Common myeloid progenitor, CD34-positive (primary cell): ENCODE measurements at regions not wholly inside any gene's neighbourhood (a gene's known extent, or its start where the extent isn't known, plus 50 kb on each side); places are given as distances from the start of the nearest gene placed in this dataset.
A peak's percentile ranks its signal among the peaks of the same experiment; 100 is the strongest.

Source experiments
- CTCF ChIA-PET: fragments of 350-600 bp; sonication (Branson Sonifier 250); formaldehyde crosslinking; loops from one replicate; lab custom pipeline; 2021; ENCODE audit warnings: antibody characterized with exemption; lab: Charles Lee
- POLR2A ChIA-PET: fragments of 350-600 bp; sonication (Branson Sonifier 250); formaldehyde crosslinking; loops from one replicate; lab custom pipeline; 2021; ENCODE audit warnings: antibody characterized with exemption; lab: Charles Lee
- DNase-seq, 3 donors: peaks; one replicate each; pipeline versions ENCODE4 v3.0.0 to v3.0.0-alpha.2; 2013
- H3K27ac ChIP-seq, 2 experiments: 1 replicate in 1 of 2; 2 replicates in 1 of 2; pipeline ENCODE4 v1.7.0; 2013; ENCODE audit warnings: inconsistent platforms in 2 of 2, low read length in 2 of 2, mild to moderate bottlenecking in 2 of 2, low read depth in 1 of 2, moderate library complexity in 1 of 2; ENCODE audit not compliant: severe bottlenecking in 2 of 2, insufficient read depth in 1 of 2, poor library complexity in 1 of 2
- H3K27me3 ChIP-seq, 5 experiments: replicated peaks in 2 of 5; 1 replicate in 3 of 5; 2 replicates in 2 of 5; pipeline versions ENCODE4 v1.6.1 to v1.7.0; 2013; ENCODE audit warnings: low read length in 4 of 5, mild to moderate bottlenecking in 2 of 5, moderate library complexity in 2 of 5, inconsistent platforms in 1 of 5; ENCODE audit not compliant: insufficient read depth in 5 of 5, control insufficient read depth in 4 of 5
- H3K36me3 ChIP-seq, 4 experiments: 1 replicate in 2 of 4; 2 replicates in 2 of 4; pipeline versions ENCODE4 v1.6.1 to v1.7.0; 2013; ENCODE audit warnings: low read length in 3 of 4, control low read depth in 1 of 4, mild to moderate bottlenecking in 1 of 4; ENCODE audit not compliant: control insufficient read depth in 4 of 4, insufficient read depth in 4 of 4
- H3K4me1 ChIP-seq, 4 experiments: 1 replicate in 3 of 4; 2 replicates in 1 of 4; pipeline versions ENCODE4 v1.6.1 to v1.7.1; 2013; ENCODE audit warnings: low read length in 3 of 4, mild to moderate bottlenecking in 3 of 4, control low read depth in 1 of 4, inconsistent platforms in 1 of 4, moderate library complexity in 1 of 4; ENCODE audit not compliant: control insufficient read depth in 4 of 4, insufficient read depth in 4 of 4; ENCODE audit errors: control extremely low read depth in 1 of 4
- H3K4me3 ChIP-seq, 7 experiments: 1 replicate in 4 of 7; 2 replicates in 3 of 7; pipeline versions ENCODE4 v1.5.1 to v1.7.0; 2013; ENCODE audit warnings: mild to moderate bottlenecking in 7 of 7, low read length in 6 of 7, moderate library complexity in 6 of 7, inconsistent platforms in 2 of 7, low read depth in 2 of 7, control low read depth in 1 of 7; ENCODE audit not compliant: insufficient read depth in 4 of 7, control insufficient read depth in 1 of 7; ENCODE audit errors: extremely low read depth in 1 of 7
- H3K9me3 ChIP-seq, 5 experiments: 1 replicate in 4 of 5; 2 replicates in 1 of 5; pipeline versions ENCODE4 v1.6.1 to v1.7.1; 2013; ENCODE audit warnings: low read length in 4 of 5, mild to moderate bottlenecking in 2 of 5, inconsistent platforms in 1 of 5, low read depth in 1 of 5, moderate library complexity in 1 of 5; ENCODE audit not compliant: control insufficient read depth in 4 of 5, insufficient read depth in 2 of 5; ENCODE audit errors: control extremely low read depth in 1 of 5
- WGBS: methylation state at CpG from one replicate; pipeline ENCODE4 v1.1.5; 2013; ENCODE audit not compliant: insufficient coverage; 5-methylcytosine and 5-hydroxymethylcytosine counted together

GRCh38 chrX:39936886-39937770 lies 160.6 kb downstream of the BCOR start:
- Histone ChIP-seq H3K4me3 (peak overlapping the region in 1 of 7 experiments; percentile 45), H3K36me3 (no peaks in the 10 kb centered on the region), H3K4me1 (peaks cover 4 to 24% (median 13%) of the 10 kb centered on the region in 4 experiments), H3K27me3 (no peaks in the 10 kb centered on the region), H3K27ac (no peak overlapping the region), H3K9me3 (no peaks in the 10 kb centered on the region)
- WGBS: 33% methylated on average over 14 of the region's 18 CpGs
- CTCF ChIA-PET: interaction anchor here (1.0 kb wide), 1 partner anchor 73 kb away, joined by 3 read pairs; no protein-coding TSS in a partner anchor
- POLR2A ChIA-PET: no interaction called here
- DNase-seq: peak; percentile 19 to 81 (median 72)

GRCh38 chrX:39938466-39938865 lies 159.3 kb downstream of the BCOR start:
- no peak overlapping the region for H3K4me3 ChIP-seq
- H3K4me1 ChIP-seq: peaks cover 4 to 24% (median 13%) of the 10 kb centered on the region in 4 experiments
- peaks cover 0 to 3% (median 0%) of the 10 kb centered on the region in 5 experiments for H3K9me3 ChIP-seq
- CTCF ChIA-PET: no interaction called here
- no peaks in the 10 kb centered on the region for H3K36me3 ChIP-seq
- POLR2A ChIA-PET: no interaction called here
- DNase-seq: no peak
- WGBS: 97% methylated on average over 5 of the region's 6 CpGs
- no peaks in the 10 kb centered on the region for H3K27me3 ChIP-seq
- no peak overlapping the region for H3K27ac ChIP-seq

- no peaks in the 10 kb centered on the region for H3K36me3 ChIP-seq
- ChIA-PET POLR2A (no interaction called here), CTCF (no interaction called here)
- H3K27me3 ChIP-seq: no peaks in the 10 kb centered on the region
- no peak overlapping the region for H3K4me3 ChIP-seq
- 100% methylated on average over 1 of the region's 3 CpGs for WGBS
- H3K27ac ChIP-seq: no peak overlapping the region
- H3K4me1 ChIP-seq: peaks cover 4 to 24% (median 13%) of the 10 kb centered on the region in 4 experiments
- peaks cover 0 to 3% (median 0%) of the 10 kb centered on the region in 5 experiments for H3K9me3 ChIP-seq
- no peak for DNase-seq
Observed at GRCh38 chrX:39939678-39940077, 158.1 kb downstream of the BCOR start.

GRCh38 chrX:39941332-39941920 lies 156.3 kb downstream of the BCOR start:
- CTCF ChIA-PET: no interaction called here

GRCh38 chrX:39944416-39944815 lies 153.3 kb downstream of the BCOR start:
- Histone ChIP-seq H3K9me3 (peaks cover 0 to 3% (median 0%) of the 10 kb centered on the region in 5 experiments), H3K4me1 (peaks cover 0 to 14% (median 10%) of the 10 kb centered on the region in 4 experiments), H3K36me3 (no peaks in the 10 kb centered on the region), H3K4me3 (no peak overlapping the region), H3K27ac (no peak overlapping the region), H3K27me3 (no peaks in the 10 kb centered on the region)
- POLR2A ChIA-PET: no interaction called here
- 94% methylated on average over 5 of the region's 6 CpGs for WGBS
- CTCF ChIA-PET: interaction anchor here (0.6 kb wide), 1 partner anchor 27 kb away, joined by 3 read pairs; no protein-coding TSS in a partner anchor
- no peak for DNase-seq

More at GRCh38 chrX:39941332-39941920, 156.3 kb downstream of the BCOR start:
- POLR2A ChIA-PET: no interaction called here
- Histone ChIP-seq H3K4me1 (peaks cover 4 to 17% (median 10%) of the 10 kb centered on the region in 4 experiments), H3K4me3 (no peak overlapping the region), H3K27ac (no peak overlapping the region), H3K27me3 (no peaks in the 10 kb centered on the region), H3K9me3 (peaks cover 0 to 3% (median 0%) of the 10 kb centered on the region in 5 experiments), H3K36me3 (no peaks in the 10 kb centered on the region)
- no peak for DNase-seq
- WGBS: 80% methylated on average over 6 of the region's 6 CpGs

GRCh38 chrX:39945709-39946108 lies 152.0 kb downstream of the BCOR start:
- no peak for DNase-seq
- Histone ChIP-seq H3K4me1 (peaks cover 0 to 14% (median 10%) of the 10 kb centered on the region in 4 experiments), H3K36me3 (no peaks in the 10 kb centered on the region), H3K27me3 (no peaks in the 10 kb centered on the region), H3K9me3 (peaks cover 0 to 5% (median 0%) of the 10 kb centered on the region in 5 experiments), H3K27ac (no peak overlapping the region), H3K4me3 (no peak overlapping the region)
- POLR2A ChIA-PET: no interaction called here
- CTCF ChIA-PET: no interaction called here

GRCh38 chrX:39946822-39947221 lies 150.9 kb downstream of the BCOR start:
- Histone ChIP-seq H3K9me3 (peaks cover 0 to 5% (median 0%) of the 10 kb centered on the region in 5 experiments), H3K27ac (no peak overlapping the region), H3K27me3 (no peaks in the 10 kb centered on the region), H3K36me3 (no peaks in the 10 kb centered on the region), H3K4me3 (no peak overlapping the region), H3K4me1 (peaks cover 0 to 14% (median 10%) of the 10 kb centered on the region in 4 experiments)
- POLR2A ChIA-PET: no interaction called here
- peak; percentile 29 to 84 (median 78) for DNase-seq
- WGBS: 54% methylated on average over 3 of the region's 4 CpGs
- CTCF ChIA-PET: interaction anchor here (1.6 kb wide), 1 partner anchor 96 kb away, joined by 4 read pairs; no protein-coding TSS in a partner anchor
